GM13977 (cell line): ENCODE measurements at regions not wholly inside any gene's neighbourhood (a gene's known extent, or its start where the extent isn't known, plus 50 kb on each side); places are given as distances from the start of the nearest gene placed in this dataset.
"Not testable (repeated sequence)": the region's sequence is repeated elsewhere in the genome, so short reads cannot be mapped to it uniquely, and the experiment has no call there.

Source experiments
- DNase-seq: peaks from one replicate; pipeline ENCODE4 v3.0.0; 2012; ENCODE audit warnings: low spot score
- CTCF ChIP-seq: IDR thresholded peaks from 2 replicates; pipeline ENCODE4 v1.5.1; 2012; ENCODE audit warnings: mild to moderate bottlenecking, control low read depth; ENCODE audit not compliant: insufficient read depth; ENCODE audit errors: extremely low read depth, missing control alignments
- in situ Hi-C: fragments of 300-500 bp; cut with MboI; formaldehyde crosslinking; loops from one replicate; pipeline ENCODE4 v1.12.0; 2022; ENCODE audit warnings: low sequenced_read_pairs, low pct_unique_long_range_greater_than_20kb, mixed read lengths, inconsistent platforms; ENCODE audit not compliant: unreplicated experiment

GRCh38 chr7:67344481-67345193 lies 348.0 kb downstream of the TYW1 start:
- DNase-seq = no peak
- in situ Hi-C loops = no loop called here
- TF ChIP-seq CTCF = no peak

- no peak for TF ChIP-seq CTCF
- no peak for DNase-seq
- in situ Hi-C loops = no loop called here
These were observed 349.5 kb downstream of the TYW1 start for GRCh38 chr7:67346126-67346525.

- in situ Hi-C loops = no loop called here
These were observed 350.2 kb downstream of the TYW1 start for GRCh38 chr7:67346876-67347275.

DNA sequence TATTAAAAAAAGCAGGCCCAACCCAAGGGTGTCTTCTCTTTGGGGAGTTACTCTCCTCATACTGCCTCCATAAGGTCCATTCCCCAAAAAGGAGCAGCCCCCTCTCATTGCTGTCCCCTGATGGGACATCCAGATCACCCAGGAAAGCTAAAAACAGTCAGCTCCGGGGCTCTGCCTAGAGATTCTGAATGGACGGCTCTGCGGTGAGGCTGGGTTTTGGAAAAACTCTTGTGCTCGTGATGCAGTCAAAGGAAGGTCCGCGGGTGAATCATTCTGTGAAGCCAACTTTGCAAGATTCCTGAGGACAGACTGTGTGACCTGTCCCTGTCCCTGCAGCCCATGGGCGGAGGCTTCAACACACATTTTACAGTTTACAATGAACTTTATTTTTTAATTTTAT lies 351.5 kb downstream of the TYW1 start:
- TF ChIP-seq CTCF = no peak
- DNase-seq = no peak
- in situ Hi-C loops = no loop called here

More at GRCh38 chr7:67346876-67347275, 350.2 kb downstream of the TYW1 start:
- no peak for TF ChIP-seq CTCF
- no peak for DNase-seq

DNA sequence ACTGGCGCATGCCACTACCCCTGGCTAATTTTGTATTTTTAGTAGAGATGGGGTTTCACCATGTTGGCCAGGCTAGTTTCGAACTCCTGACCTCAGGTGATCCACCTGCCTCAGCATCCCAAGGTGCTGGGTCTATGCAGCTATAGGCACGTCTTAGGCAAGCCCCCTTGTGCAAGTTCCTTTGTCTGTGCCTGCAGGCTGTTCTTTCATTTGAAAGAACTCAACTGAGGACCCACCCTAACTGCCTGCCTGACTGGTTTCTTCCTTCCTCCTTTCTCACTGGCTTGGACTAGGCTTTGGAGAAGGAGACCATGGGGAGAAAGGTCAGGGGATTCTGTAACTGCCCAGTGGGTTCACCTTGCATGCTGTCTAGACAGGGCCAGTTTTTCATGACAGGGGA lies 361.0 kb downstream of the TYW1 start:
- DNase-seq, in situ Hi-C loops: not testable (repeated sequence)

- in situ Hi-C loops = not testable (repeated sequence)
These were observed 361.7 kb downstream of the TYW1 start for GRCh38 chr7:67358316-67358715.

DNA sequence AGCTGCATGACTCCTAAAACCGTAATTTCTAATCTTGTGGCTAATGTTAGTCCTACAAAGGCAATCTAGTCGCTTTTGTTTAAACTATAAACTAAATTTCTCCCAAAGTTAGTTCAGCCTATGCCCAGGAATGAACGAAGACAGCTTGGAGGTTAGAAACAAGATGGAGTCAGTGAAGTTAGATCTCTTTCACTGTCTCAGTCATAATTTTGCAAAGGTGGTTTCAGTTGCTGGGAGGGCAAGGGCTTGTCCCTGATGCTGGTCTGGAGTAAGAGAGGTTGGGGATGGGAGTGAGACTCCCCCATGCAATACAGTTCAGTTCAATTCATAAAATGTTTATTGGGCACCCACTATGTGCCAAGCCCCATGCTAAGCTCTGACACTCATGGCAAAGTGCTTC lies 362.1 kb downstream of the TYW1 start:
- DNase-seq, in situ Hi-C loops: not testable (repeated sequence)

More at GRCh38 chr7:67358316-67358715, 361.7 kb downstream of the TYW1 start:
- DNase-seq = not testable (repeated sequence)

- DNase-seq = no peak
- no peak for TF ChIP-seq CTCF
- in situ Hi-C loops = no loop called here
These were observed 363.3 kb downstream of the TYW1 start for GRCh38 chr7:67359900-67360299.
